ENCODE measurements at regions not wholly inside any gene's neighbourhood (a gene's known extent, or its start where the extent isn't known, plus 50 kb on each side); places are given as distances from the start of the nearest gene placed in this dataset.

- DNase-seq (ENCODE audit: extremely low read depth, low read depth, low spot score): no peak
Measured at GRCh38 chr4:187215438-187215837, 491.8 kb upstream of the FAT1 start.

DNA sequence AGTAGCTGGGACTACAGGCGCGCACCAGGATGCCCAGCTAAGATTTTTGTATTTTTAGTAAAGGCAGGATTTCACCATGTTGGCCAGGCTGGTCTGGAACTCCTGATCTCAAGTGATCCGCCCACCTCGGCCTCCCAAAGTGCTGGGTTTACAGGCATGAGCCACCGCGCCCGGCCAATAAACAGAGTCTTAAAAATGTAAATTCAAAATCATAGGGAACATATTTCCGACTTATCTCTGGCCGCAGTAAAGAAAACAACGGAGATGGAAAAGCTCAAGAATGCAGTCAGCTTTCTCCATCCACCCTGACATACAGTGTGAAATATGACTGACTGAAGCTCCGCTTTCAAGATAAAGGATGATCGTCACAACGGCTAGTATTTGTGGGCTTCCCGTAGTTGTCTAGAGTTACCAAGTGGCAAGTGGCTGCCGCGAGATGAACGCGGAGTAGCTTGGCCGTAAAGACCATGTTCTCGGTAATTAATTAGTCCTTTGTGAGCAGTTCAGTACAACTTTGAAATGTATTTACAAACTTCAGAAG is 495.1 kb upstream of the FAT1 start:
- no peak for DNase-seq (ENCODE audit: extremely low read depth, low read depth, low spot score)

DNA sequence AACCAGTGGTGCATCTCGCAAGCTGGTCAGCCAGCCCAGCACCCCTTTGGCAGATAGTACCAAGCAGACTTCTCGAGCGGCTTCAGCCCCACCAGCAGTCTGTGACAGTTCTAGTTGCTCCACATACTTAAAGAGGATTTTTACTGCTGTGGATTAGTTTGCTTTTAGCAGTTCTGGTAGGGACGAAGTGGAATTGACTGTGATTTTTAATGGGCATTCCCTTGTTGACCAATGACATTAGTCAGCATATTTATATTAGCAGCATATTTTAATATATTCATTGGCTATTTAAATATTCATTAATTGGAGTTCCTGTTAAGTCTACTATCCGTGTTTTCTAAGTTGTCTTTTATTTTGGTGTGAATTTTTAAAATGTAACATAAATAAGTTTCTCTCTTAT is 500.9 kb upstream of the FAT1 start:
- DNase-seq (ENCODE audit: extremely low read depth, low read depth, low spot score): no peak

DNA sequence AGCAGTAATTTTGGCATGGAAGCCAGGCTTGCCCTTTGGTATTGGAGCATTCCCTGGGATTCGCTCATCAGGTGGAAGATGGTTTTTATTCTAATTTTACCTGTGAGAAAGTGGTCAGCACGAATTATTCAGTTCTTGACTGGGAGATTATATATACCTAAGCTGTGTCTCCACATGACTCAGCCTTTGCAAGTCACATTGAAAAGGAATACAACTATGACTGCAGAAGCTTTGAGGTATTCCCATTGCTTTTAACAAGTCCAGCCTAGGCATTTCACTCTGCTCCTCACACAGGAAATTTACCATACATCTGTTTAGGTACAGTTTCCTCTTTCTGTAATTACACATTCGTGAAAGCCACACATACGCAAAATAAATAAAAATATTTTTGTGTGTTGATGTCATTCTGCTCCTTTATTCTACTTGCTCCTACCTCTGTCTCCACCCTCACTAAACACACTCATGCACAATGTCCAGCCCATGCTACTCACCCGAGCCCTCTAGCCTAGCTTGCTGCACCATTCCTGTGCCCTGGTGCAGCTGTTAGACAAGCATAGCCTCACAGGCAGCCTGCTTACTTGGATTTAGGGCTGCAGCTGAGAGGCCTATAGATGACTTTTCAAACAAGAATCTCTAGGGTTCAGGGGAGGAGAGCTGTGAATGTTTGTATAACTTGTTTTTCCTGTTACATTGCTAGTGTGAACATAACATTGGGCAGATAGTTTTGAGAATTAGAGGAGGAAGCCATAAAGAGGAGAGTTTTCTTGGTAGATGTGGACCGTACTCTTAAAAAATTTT is 504.4 kb upstream of the FAT1 start:
- DNase-seq (ENCODE audit: extremely low read depth, low read depth, low spot score): no peak

DNA sequence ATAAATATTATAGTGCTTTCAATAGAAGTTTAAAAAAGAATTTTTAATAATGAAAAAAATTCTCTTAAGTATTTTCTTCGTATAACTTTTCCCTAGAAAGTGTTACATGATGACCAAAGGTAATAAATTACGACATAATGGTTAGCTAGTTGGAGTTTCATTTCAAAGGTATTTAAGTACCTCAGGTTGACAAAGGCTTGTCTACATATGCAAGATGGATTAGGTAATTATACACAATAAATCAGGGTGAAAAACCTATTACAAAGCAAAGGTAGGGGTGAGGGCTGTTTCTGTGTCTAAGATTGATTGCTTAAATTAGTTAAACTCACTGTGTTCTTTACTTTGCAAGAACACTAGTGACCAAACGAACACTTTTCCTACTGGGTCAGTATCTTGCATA is 508.5 kb upstream of the FAT1 start:
- no peak for DNase-seq (ENCODE audit: extremely low read depth, low read depth, low spot score)

GRCh38 chr4:187232796-187233195 is 509.1 kb upstream of the FAT1 start:
- DNase-seq (ENCODE audit: extremely low read depth, low read depth, low spot score): no peak

- no peak for DNase-seq (ENCODE audit: extremely low read depth, low read depth, low spot score)
Measured at GRCh38 chr4:187235456-187236170, 512.0 kb upstream of the FAT1 start.

- no peak for DNase-seq (ENCODE audit: extremely low read depth, low read depth, low spot score)
Measured at GRCh38 chr4:187236209-187236890, 512.7 kb upstream of the FAT1 start.

GRCh38 chr4:187238646-187239045 is 515.0 kb upstream of the FAT1 start:
- DNase-seq (ENCODE audit: extremely low read depth, low read depth, low spot score): no peak

DNA sequence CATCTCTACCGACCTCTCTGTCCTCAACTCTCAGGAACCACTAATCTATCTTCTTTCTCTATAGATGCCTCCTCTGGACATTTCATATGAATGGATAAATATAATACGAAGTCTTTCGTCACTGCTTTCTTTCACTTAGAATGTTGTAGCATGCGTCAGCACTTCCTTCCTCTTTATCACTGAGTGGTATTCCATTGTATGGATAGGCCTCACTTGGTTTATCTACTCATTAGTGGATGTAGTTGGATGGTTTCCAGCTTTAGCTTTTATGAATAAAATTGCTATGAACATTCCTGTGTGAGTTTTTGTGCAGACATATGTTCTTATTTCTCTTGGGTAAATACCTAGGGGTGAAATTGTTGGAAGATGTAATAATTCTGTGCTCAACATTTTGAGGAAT is 528.2 kb upstream of the FAT1 start:
- DNase-seq (ENCODE audit: extremely low read depth, low read depth, low spot score): no peak

DNA sequence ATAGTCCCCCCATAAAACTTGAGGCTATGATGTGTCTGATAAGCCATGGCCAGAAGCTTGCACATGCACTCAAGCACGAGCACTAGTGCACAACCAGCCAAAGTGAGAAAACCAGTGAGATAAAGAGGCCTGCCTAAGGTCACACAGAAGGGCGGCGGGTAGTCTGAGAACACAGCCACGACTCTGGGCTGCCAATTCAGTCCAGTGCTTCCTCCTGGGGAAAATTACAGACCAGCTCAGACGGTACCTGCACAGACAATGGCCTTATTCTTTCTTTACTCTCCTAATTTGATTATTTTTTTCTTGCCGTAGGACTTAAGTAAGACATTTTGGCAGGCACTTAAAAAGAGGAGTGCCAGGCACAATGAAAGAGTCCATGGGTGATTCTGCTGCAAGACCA is 533.2 kb upstream of the FAT1 start:
- no peak for DNase-seq (ENCODE audit: extremely low read depth, low read depth, low spot score)

DNA sequence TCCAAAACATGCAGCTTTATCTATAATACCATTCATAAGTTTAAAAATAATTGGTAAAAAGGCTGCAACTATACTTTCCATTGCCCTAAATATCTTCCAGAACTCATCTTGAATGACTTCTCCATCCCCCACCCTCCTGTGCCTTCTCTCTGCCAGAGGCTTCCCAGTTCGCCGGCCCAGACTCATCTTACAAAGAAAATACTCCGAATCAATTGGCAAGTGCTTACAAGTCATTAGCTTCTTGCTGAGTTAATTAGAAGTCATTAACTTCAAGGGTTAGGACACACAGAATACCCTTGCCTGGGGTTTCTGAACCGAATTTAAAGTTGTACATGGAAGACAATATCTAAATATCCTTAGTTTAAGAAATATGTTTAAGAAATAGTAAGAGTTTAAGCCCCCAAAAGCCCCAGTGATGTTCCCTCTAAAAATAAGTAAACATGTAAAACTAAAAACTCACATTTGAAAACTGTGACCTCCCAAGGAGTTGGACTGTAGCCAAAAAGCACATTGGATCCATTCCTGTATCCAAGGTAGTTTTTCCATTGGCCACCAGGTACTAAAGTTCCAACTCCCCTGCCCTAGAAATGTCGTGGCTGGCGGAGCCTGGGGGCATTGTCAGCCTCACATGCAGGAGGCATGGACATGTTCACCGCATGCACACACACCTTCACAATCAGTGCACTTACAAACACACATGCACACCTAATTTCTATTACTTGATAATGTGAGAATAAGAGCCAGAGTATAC is 535.2 kb upstream of the FAT1 start:
- DNase-seq (ENCODE audit: extremely low read depth, low read depth, low spot score): no peak

GRCh38 chr4:187268940-187269339 is 545.3 kb upstream of the FAT1 start:
- no peak for DNase-seq (ENCODE audit: extremely low read depth, low read depth, low spot score)

DNA sequence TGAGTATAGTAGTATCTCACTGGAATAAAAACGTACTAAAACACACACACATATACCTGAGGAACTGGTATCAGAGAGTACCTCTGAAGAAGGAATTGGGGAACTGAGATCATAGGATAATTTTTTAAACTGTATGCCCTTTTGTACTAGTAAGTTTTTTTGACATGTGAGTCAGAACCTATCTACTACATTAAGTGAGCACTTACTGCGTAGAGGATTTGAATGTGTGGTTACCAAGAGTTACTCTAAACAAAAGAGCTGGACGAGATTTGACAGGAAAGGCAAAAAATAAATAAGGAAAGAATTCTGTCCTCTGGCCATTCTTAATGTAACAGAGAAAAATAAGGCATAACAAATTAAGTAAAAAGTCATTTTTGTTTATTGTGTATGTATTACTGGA is 546.5 kb upstream of the FAT1 start:
- DNase-seq (ENCODE audit: extremely low read depth, low read depth, low spot score): no peak

DNA sequence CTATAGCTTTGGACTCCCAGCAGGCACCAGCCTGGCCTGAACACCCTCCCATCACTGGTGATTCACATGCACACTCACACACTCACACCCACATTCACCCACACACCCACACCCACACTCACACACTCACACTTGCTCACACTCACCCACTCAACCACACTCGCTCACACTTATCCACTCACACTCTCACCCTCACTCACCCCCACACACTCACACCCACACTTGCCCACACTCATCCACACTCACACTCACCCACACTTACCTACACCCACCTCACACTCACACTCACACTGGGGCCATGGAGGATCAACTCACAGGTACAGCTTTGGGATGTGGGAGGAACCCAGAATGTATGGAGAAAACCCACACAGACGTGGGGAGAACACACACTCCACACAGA is 548.2 kb upstream of the FAT1 start:
- DNase-seq (ENCODE audit: extremely low read depth, low read depth, low spot score): no peak

DNA sequence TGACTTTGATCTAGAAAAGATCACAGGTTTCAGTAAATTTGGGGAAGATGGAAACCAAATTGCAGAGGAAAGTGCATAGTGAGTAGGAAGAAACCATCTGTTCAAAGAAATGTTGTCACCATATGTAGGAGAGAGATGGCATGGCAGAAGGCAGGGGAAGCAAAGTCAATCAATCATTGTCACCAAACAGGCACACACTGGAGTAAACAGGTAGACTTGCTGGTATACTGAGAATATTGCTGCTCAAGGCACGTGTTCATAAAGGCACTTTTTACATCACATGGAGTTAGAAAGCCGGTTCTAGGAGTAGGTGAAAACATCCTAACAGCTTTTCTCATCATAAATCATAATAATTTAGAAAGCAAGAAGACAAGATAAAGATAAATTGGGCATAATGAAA is 550.5 kb upstream of the FAT1 start:
- no peak for DNase-seq (ENCODE audit: extremely low read depth, low read depth, low spot score)

- no peak for DNase-seq (ENCODE audit: extremely low read depth, low read depth, low spot score)
Measured at GRCh38 chr4:187276736-187277408, 553.2 kb upstream of the FAT1 start.

- no peak for DNase-seq (ENCODE audit: extremely low read depth, low read depth, low spot score)
Measured at GRCh38 chr4:187283201-187283955, 559.7 kb upstream of the FAT1 start.

DNA sequence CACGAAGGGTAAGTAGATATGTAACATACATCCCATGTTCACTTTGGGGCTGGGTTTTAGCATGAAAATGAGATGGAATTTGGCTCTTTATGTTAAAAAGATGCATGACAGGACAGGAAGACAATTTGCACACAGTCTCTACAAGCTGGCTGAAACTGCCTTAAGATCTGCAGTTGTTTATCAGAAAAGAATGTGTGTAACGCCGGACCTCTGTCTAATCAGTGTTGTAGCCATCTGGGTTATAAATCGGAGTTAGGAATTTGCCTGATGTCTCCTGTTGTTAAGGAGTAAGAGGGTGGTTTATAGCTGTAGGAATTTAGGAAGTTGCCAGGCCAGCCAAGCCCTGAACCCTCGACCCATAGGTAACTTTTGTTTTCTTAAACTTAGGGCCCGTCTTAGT is 562.9 kb upstream of the FAT1 start:
- no peak for DNase-seq (ENCODE audit: extremely low read depth, low read depth, low spot score)

- no peak for DNase-seq (ENCODE audit: extremely low read depth, low read depth, low spot score)
Measured at GRCh38 chr4:187289371-187289770, 565.7 kb upstream of the FAT1 start.

Measured in glomerular endothelial cell (primary cell).